C4-2B (cell line): ENCODE measurements at regions not wholly inside any gene's neighbourhood (a gene's known extent, or its start where the extent isn't known, plus 50 kb on each side); places are given as distances from the start of the nearest gene placed in this dataset.

Source experiments
- ZFX ChIP-seq: fragments of 450-650 bp; IDR thresholded peaks from 2 replicates; pipeline ENCODE4 v1.6.1; 2017
- TF ChIP-seq, protein P1 (sequence below): fragments of 450-650 bp; conservative IDR thresholded peaks from 2 replicates; pipeline ENCODE4 v1.5.1; 2017; ENCODE audit warnings: mild to moderate bottlenecking

GRCh38 chr3:117104792-117105191 is 395.2 kb downstream of the TUSC7 start:
- TF ChIP-seq, protein P1, sequence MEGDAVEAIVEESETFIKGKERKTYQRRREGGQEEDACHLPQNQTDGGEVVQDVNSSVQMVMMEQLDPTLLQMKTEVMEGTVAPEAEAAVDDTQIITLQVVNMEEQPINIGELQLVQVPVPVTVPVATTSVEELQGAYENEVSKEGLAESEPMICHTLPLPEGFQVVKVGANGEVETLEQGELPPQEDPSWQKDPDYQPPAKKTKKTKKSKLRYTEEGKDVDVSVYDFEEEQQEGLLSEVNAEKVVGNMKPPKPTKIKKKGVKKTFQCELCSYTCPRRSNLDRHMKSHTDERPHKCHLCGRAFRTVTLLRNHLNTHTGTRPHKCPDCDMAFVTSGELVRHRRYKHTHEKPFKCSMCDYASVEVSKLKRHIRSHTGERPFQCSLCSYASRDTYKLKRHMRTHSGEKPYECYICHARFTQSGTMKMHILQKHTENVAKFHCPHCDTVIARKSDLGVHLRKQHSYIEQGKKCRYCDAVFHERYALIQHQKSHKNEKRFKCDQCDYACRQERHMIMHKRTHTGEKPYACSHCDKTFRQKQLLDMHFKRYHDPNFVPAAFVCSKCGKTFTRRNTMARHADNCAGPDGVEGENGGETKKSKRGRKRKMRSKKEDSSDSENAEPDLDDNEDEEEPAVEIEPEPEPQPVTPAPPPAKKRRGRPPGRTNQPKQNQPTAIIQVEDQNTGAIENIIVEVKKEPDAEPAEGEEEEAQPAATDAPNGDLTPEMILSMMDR, result no peak
- no peak for TF ChIP-seq ZFX
